ENCODE measurements at regions not wholly inside any gene's neighbourhood (a gene's known extent, or its start where the extent isn't known, plus 50 kb on each side); places are given as distances from the start of the nearest gene placed in this dataset.
A peak's percentile ranks its signal among the peaks of the same experiment; 100 is the strongest.

- DNase-seq = peak; percentile 65
Measured at GRCh38 chr4:52234561-52235440, 183.7 kb downstream of the SPATA18 start.

- no peak for DNase-seq
Measured at GRCh38 chr4:52235552-52236201, 184.6 kb downstream of the SPATA18 start.

GRCh38 chr4:52241916-52242315, 190.8 kb downstream of the SPATA18 start:
- no peak for DNase-seq

- DNase-seq = no peak
Measured at GRCh38 chr4:52243367-52243766, 192.3 kb downstream of the SPATA18 start.

GRCh38 chr4:52244103-52244775, 193.1 kb downstream of the SPATA18 start:
- DNase-seq = peak; percentile 39

GRCh38 chr4:52244848-52245247, 193.7 kb downstream of the SPATA18 start:
- DNase-seq = peak; percentile 76

GRCh38 chr4:52246827-52247226, 195.7 kb downstream of the SPATA18 start:
- DNase-seq = no peak

GRCh38 chr4:52247941-52248340, 196.8 kb downstream of the SPATA18 start:
- no peak for DNase-seq

- no peak for DNase-seq
Measured at GRCh38 chr4:52248820-52249219, 197.7 kb downstream of the SPATA18 start.

GRCh38 chr4:52249581-52249980, 198.5 kb downstream of the SPATA18 start:
- DNase-seq = no peak

- DNase-seq = no peak
Measured at GRCh38 chr4:52250154-52250553, 199.1 kb downstream of the SPATA18 start.

GRCh38 chr4:52251864-52252263, 200.8 kb downstream of the SPATA18 start:
- no peak for DNase-seq

- DNase-seq = no peak
Measured at GRCh38 chr4:52253025-52253424, 201.9 kb downstream of the SPATA18 start.

GRCh38 chr4:52256522-52256921, 205.4 kb downstream of the SPATA18 start:
- no peak for DNase-seq

GRCh38 chr4:52259978-52260377, 208.9 kb downstream of the SPATA18 start:
- DNase-seq = no peak

GRCh38 chr4:52260514-52261210, 209.6 kb downstream of the SPATA18 start:
- DNase-seq = no peak

GRCh38 chr4:52263607-52264006, 212.5 kb downstream of the SPATA18 start:
- no peak for DNase-seq

GRCh38 chr4:52265781-52266525, 214.8 kb downstream of the SPATA18 start:
- no peak for DNase-seq

GRCh38 chr4:52266537-52267137, 215.5 kb downstream of the SPATA18 start:
- no peak for DNase-seq

GRCh38 chr4:52269761-52270160, 218.7 kb downstream of the SPATA18 start:
- no peak for DNase-seq

GRCh38 chr4:52273885-52274284, 222.8 kb downstream of the SPATA18 start:
- DNase-seq = no peak
